ENCODE measurements at regions not wholly inside any gene's neighbourhood (a gene's known extent, or its start where the extent isn't known, plus 50 kb on each side); places are given as distances from the start of the nearest gene placed in this dataset.

DNA sequence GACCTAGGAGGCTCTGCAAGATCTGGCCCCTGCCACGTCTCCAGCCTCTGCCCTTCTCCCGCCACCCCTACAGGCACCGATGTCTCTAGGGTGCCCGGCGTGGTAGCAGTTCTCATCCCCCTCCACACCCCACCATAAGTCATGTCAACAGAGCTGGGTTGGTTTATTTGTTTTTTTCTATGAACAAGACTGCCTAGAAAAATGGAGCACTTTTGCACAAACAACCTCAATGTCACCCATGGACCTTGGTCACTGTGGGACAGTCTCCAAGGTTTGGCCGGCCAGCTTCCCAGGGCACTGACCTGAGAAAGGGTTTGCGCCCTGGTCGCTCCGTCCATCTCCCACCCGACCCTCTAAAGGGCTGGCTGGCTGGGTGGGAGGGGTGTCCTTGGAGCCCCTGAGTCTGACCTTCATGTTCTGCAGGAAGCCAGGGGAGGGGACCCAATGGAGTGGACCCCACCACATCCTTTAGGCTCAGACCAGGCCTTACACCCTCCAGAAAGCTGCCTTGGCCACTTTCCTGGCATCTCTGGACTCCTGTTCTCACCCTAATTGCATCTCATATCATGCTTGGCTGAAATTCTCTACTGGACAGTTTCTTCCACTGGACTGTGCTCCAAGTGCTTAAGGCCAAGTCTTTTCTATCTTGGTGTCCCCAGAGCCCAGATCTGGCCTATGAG lies 104.8 kb upstream of the PTPN1 start:
- TF ChIP-seq, protein P1, sequence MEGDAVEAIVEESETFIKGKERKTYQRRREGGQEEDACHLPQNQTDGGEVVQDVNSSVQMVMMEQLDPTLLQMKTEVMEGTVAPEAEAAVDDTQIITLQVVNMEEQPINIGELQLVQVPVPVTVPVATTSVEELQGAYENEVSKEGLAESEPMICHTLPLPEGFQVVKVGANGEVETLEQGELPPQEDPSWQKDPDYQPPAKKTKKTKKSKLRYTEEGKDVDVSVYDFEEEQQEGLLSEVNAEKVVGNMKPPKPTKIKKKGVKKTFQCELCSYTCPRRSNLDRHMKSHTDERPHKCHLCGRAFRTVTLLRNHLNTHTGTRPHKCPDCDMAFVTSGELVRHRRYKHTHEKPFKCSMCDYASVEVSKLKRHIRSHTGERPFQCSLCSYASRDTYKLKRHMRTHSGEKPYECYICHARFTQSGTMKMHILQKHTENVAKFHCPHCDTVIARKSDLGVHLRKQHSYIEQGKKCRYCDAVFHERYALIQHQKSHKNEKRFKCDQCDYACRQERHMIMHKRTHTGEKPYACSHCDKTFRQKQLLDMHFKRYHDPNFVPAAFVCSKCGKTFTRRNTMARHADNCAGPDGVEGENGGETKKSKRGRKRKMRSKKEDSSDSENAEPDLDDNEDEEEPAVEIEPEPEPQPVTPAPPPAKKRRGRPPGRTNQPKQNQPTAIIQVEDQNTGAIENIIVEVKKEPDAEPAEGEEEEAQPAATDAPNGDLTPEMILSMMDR (IDR thresholded peaks at IDR 0.05; ENCODE audit: control insufficient read depth, insufficient read depth, low read depth, low read length, missing control alignments): no peak
- DNase-seq (ENCODE audit: low read depth): no peak
- no peak overlapping the region for H3K4me3 ChIP-seq (ENCODE audit: control insufficient read depth, low read depth, low read length)

DNA sequence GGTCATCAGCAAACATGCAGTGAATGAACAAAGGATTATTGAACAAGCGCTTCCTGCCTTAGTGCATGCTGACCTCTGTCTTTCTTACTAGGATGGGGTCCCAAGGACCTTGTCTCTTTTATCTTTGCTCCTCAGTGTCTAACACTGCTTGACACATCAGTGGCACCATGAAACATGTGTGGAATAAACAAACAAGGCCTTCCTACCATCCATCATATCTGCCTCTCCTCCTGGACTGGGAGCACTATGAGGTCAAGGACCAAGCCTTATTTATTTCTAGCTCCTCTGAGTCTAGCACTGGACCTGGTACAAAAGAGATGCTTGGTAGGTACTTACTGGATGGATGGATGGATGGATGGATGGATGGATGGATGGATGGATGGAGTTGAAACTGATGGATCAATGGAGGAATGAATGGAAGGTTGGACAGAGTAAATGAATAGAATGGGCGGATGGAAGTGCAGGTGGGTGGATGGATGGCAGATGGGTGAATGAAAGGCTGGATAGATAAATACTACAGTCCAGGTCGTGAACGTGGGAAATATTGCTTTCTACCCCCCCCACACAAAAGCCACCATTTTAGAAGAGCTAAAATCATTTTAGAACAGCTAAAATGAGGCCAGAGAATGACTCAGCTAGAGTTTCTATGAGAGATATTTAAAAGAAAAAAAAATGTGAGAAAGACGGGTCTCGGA lies 104.1 kb upstream of the PTPN1 start:
- DNase-seq (ENCODE audit: low read depth): no peak
- H3K4me3 ChIP-seq (ENCODE audit: control insufficient read depth, low read depth, low read length): no peak overlapping the region
- TF ChIP-seq, protein P1 (IDR thresholded peaks at IDR 0.05; ENCODE audit: control insufficient read depth, insufficient read depth, low read depth, low read length, missing control alignments): no peak

DNA sequence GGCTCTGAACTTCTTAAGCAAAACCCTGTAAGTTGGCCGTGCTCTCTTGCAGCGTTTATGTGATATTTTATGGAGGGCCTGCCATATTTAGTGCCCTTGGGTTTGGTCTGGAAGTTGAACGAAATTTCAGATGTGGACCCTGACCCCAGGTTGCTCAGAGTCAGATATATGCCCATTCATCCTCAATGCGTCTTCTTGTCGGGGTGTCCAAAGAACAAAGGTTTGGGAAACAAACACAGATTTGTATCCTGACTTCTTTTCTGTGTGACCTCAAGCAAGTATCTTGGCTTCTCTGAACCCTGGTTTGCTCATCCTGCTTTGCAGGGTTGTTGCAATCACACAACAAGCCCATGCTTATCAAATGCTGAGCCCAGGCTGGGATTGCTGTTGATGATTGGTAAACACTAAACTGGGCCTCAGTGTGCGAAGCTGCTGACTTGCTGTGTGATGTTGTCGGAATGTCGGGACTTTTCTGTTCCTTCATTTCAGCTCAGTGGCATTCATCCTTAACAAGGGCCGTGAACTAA lies 103.5 kb upstream of the PTPN1 start:
- TF ChIP-seq, protein P1 (IDR thresholded peaks at IDR 0.05; ENCODE audit: control insufficient read depth, insufficient read depth, low read depth, low read length, missing control alignments): no peak
- H3K4me3 ChIP-seq (ENCODE audit: control insufficient read depth, low read depth, low read length): no peak overlapping the region
- DNase-seq (ENCODE audit: low read depth): no peak

DNA sequence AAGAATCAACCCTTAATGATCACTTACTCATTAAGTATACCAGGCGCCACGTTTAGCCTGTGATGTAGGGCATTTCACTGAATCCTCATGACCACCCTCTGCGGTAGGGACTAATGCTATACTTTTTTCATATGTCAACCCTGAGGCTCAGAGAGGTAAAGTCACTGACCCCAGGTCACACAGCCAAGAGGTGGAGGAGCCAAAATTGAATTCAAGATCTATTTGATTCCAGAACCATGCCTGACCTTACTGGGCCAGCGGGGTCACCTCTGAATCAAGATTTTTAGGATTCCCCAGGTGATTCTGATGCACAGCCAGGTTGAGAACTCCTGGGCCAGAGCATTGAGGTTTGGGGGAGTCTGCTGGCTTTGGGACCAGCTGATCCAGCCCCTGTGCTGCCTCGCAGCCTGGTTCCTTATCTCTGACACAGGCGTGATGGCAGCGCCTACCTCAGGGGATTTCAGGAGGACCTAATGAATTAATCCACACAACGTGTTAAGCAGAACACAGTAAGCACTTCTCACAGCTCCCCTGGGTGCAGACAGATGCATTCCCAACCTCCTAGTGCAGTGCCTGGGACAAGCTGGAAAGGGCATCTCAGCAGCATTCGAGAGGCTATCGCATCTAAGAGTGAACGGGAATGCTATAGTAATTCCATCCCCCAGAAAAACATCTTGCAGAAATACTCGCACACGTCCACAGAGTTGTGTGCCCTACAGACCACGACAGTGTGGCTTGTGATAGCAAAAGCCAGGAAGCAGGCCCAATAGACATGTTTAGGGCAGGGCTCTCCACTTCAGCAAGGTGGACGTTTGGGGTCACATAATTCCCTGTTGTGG lies 101.4 kb upstream of the PTPN1 start:
- no peak for DNase-seq (ENCODE audit: low read depth)
- TF ChIP-seq, protein P1 (IDR thresholded peaks at IDR 0.05; ENCODE audit: control insufficient read depth, insufficient read depth, low read depth, low read length, missing control alignments): no peak
- no peak overlapping the region for H3K4me3 ChIP-seq (ENCODE audit: control insufficient read depth, low read depth, low read length)

DNA sequence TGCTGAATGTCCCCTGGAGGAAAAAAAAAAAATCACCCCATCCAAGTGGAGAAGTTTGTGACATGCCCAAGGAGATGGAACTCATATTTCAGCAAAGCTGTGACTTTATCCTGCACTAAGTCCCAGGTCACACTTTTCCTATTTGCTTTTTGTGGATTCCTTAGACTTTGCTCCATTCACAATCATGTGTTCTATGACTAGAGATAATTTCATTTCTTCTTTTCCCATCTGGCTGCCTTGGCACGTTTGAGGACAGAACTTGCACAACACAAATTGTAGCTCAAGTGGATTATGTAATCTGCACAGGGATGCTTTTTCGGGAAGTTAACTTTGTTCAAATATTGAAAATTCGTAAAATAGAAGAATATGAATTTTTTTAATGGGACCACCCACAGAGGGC lies 100.7 kb upstream of the PTPN1 start:
- TF ChIP-seq, protein P1 (IDR thresholded peaks at IDR 0.05; ENCODE audit: control insufficient read depth, insufficient read depth, low read depth, low read length, missing control alignments): no peak
- no peak overlapping the region for H3K4me3 ChIP-seq (ENCODE audit: control insufficient read depth, low read depth, low read length)
- no peak for DNase-seq (ENCODE audit: low read depth)

DNA sequence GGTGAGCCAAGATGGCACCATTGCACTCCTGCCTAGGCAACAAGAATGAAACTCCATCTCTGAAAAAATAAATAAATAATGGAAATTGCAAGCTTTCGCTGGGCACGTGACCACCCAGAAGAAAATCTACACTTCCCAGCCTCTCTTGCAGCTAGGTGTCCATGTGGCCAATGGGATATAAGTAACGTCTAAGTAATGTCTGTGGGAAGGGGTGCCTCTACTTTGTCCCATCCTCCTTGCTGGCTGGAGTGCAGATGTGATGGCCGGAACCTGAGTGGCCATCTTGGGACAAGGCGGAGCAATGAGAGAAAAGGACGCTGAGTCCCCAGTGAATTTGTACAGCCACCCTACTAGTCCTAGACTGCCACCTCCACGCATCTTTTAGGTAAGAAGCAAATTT lies 99.8 kb upstream of the PTPN1 start:
- TF ChIP-seq, protein P1 (IDR thresholded peaks at IDR 0.05; ENCODE audit: control insufficient read depth, insufficient read depth, low read depth, low read length, missing control alignments): no peak
- DNase-seq (ENCODE audit: low read depth): no peak
- no peak overlapping the region for H3K4me3 ChIP-seq (ENCODE audit: control insufficient read depth, low read depth, low read length)
